GM12873 (cell line): ENCODE measurements at regions not wholly inside any gene's neighbourhood (a gene's known extent, or its start where the extent isn't known, plus 50 kb on each side); places are given as distances from the start of the nearest gene placed in this dataset.

Source experiments
- TF ChIP-seq, protein P1 (sequence below): IDR thresholded peaks from 2 replicates; pipeline ENCODE4 v1.5.1; 2012; ENCODE audit warnings: low read depth, mild to moderate bottlenecking, moderate library complexity, low read length, control low read depth; ENCODE audit not compliant: insufficient read depth; ENCODE audit errors: missing control alignments

DNA sequence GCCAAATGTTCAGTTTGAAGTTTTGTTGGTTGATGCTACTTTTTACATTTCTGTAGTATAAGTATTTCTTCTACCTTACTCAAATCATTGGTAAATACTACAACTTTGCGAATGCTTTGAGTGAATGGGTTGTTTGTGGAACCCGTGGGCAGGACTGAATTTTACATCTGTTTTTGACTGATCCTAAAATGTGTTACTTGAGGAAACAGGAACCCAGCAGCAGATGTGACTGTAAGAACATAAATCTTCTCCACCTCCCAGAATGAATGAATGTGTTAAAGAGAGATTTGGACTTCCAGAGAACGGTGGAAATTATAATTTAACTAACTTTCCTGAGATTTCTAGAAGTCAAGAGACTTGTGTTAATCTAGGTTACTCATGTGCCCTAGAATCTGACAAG, 728.5 kb upstream of the MARCKS start:
- TF ChIP-seq, protein P1, sequence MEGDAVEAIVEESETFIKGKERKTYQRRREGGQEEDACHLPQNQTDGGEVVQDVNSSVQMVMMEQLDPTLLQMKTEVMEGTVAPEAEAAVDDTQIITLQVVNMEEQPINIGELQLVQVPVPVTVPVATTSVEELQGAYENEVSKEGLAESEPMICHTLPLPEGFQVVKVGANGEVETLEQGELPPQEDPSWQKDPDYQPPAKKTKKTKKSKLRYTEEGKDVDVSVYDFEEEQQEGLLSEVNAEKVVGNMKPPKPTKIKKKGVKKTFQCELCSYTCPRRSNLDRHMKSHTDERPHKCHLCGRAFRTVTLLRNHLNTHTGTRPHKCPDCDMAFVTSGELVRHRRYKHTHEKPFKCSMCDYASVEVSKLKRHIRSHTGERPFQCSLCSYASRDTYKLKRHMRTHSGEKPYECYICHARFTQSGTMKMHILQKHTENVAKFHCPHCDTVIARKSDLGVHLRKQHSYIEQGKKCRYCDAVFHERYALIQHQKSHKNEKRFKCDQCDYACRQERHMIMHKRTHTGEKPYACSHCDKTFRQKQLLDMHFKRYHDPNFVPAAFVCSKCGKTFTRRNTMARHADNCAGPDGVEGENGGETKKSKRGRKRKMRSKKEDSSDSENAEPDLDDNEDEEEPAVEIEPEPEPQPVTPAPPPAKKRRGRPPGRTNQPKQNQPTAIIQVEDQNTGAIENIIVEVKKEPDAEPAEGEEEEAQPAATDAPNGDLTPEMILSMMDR = no peak

DNA sequence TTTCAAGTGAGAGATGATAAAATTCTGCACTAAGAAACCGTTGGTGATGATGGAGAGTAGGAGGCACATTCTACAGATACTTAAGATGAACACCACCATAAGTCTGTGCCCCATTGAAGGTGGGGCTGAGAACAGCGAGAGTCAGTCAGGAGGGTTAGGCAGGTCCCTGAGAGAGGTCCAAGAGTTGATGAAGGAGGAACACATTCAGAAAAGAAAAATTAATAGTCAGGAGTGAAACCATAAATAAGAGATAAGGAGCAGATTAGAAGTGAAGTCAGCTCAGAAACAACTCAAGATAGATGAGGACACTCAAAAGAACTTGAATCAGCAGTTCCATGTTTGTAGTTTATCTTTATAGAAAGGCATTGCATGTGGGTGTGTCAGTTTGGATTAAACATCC, 727.2 kb upstream of the MARCKS start:
- TF ChIP-seq, protein P1 = no peak

DNA sequence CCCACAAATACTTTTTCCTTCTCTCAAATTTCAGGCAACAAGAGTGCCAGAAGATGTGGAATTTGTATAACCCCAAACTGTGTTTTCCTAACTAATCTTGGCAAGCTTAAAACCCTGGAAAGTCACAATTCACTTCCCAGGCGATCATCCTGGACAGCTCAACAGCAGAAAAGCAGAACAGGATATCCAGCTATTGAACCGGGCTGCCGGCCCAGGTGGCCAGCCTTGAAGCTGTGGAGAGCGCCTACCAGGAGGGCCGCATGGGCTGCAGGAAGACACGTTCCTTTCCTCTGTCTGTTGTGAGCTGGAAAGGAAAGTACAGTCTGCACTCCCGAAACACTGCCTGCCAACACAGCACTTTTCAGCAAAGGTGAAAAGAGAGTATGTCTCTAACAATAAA, 719.7 kb upstream of the MARCKS start:
- TF ChIP-seq, protein P1 = no peak

DNA sequence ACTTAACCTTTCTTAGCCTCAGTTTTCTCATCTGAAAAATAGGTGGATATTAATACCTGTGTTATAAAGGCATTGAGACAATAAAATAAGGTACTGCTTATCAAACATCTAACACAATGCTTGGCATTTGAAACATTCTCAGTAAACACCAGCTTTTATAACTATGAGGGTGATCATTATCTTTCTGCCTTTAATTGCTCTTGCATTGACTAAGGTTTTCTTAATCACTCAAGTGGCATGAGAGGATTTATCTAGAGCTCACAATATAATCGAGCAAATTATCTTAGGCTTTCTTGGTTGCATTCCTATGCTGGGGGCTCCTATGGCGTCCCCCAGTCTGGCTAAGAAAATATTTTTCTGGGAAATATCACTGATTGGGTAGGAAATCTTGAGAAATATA, 716.4 kb upstream of the MARCKS start:
- TF ChIP-seq, protein P1 = no peak

DNA sequence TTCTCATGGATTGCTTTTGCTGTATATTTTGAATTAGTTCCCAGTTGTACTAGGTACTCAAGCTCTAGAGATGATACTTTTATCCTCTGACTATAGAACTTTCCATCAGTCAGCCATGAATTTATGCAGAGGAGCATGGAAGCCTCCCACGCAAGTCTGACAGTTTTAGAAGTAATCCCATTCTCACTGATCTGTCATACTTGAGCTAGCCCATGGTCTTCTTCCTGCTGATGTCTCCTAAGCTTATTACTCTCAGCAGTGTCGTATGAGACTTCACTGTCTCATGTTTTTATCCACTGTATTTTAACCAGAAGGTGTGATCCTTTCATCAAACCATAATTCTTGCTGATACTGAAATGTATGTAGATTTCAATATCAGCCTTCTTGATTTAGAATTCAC, 715.2 kb upstream of the MARCKS start:
- TF ChIP-seq, protein P1 = no peak

DNA sequence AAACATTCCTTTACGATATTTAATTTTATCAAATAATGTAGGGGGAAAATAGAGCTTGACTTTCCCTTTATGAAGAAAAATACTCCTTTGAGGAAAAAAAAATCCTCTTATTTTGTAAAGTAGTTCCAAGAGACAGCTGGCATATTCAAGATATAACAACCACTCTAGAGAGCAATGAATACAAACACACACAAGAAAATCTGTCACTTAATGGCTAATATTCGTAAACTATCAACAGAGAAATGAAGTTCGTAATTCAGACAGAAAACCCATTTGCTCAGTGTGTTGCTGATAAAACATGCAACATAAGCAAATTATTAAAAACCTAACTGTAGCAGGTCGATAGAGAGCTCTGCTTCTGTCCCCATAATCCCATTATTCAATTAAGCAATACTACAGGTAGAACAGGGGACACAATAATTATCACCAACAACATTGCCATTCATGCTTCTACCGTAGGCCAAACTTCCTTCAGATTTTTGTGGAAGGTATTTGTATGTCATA, 714.4 kb upstream of the MARCKS start:
- TF ChIP-seq, protein P1 = no peak

DNA sequence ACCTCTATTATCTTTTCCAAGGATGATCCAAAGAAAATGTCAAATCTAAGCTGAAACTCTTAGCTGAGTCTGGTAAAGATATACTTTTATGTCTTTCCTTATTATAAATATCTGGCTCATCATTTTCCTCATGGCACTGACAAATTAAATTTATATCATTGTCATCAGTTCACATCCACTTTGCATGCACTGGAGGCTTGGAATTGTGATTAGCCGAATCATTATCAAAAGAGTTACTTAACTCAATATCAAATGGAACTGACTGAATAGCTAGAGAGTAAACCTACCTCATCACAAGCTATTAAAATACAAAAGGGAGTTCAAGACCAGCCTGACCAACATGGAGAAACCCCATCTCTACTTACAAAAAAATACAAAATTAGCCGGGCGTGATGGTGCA, 713.9 kb upstream of the MARCKS start:
- TF ChIP-seq, protein P1 = no peak
